Activated gamma-delta T cell (primary cell): ENCODE measurements at regions not wholly inside any gene's neighbourhood (a gene's known extent, or its start where the extent isn't known, plus 50 kb on each side); places are given as distances from the start of the nearest gene placed in this dataset.

Source experiments
- DNase-seq: peaks from one replicate; lab custom pipeline; 2025; lab: John Stamatoyannopoulos, UW

GRCh38 chr5:165076686-165077085 lies 1571.3 kb downstream of the MAT2B start:
- DNase-seq = no peak

GRCh38 chr5:165079389-165079788 lies 1574.0 kb downstream of the MAT2B start:
- no peak for DNase-seq

GRCh38 chr5:165083394-165083793 lies 1578.0 kb downstream of the MAT2B start:
- no peak for DNase-seq

- DNase-seq = no peak
Observed at GRCh38 chr5:165086465-165086864, 1581.0 kb downstream of the MAT2B start.

GRCh38 chr5:165094782-165095181 lies 1589.4 kb downstream of the MAT2B start:
- no peak for DNase-seq

GRCh38 chr5:165101709-165102108 lies 1596.3 kb downstream of the MAT2B start:
- no peak for DNase-seq

GRCh38 chr5:165104611-165105010 lies 1599.2 kb downstream of the MAT2B start:
- no peak for DNase-seq

- no peak for DNase-seq
Observed at GRCh38 chr5:165108809-165109208, 1603.4 kb downstream of the MAT2B start.

- no peak for DNase-seq
Observed at GRCh38 chr5:165119175-165119574, 1613.8 kb downstream of the MAT2B start.

GRCh38 chr5:165126598-165126997 lies 1621.2 kb downstream of the MAT2B start:
- DNase-seq = no peak

GRCh38 chr5:165127941-165128340 lies 1622.5 kb downstream of the MAT2B start:
- DNase-seq = no peak

GRCh38 chr5:165130656-165131055 lies 1625.2 kb downstream of the MAT2B start:
- DNase-seq = no peak

GRCh38 chr5:165134155-165134554 lies 1628.7 kb downstream of the MAT2B start:
- no peak for DNase-seq

GRCh38 chr5:165135565-165135964 lies 1630.1 kb downstream of the MAT2B start:
- no peak for DNase-seq

GRCh38 chr5:165137701-165138100 lies 1632.3 kb downstream of the MAT2B start:
- no peak for DNase-seq

GRCh38 chr5:165138236-165138635 lies 1632.8 kb downstream of the MAT2B start:
- no peak for DNase-seq

GRCh38 chr5:165139262-165139661 lies 1633.8 kb downstream of the MAT2B start:
- DNase-seq = no peak

GRCh38 chr5:165139721-165140120 lies 1634.3 kb downstream of the MAT2B start:
- DNase-seq = no peak

GRCh38 chr5:165143741-165144140 lies 1638.3 kb downstream of the MAT2B start:
- no peak for DNase-seq

- no peak for DNase-seq
Observed at GRCh38 chr5:165149431-165149830, 1644.0 kb downstream of the MAT2B start.

- DNase-seq = no peak
Observed at GRCh38 chr5:165152058-165152457, 1646.6 kb downstream of the MAT2B start.

GRCh38 chr5:165157219-165157618 lies 1651.8 kb downstream of the MAT2B start:
- no peak for DNase-seq

- DNase-seq = no peak
Observed at GRCh38 chr5:165161204-165161603, 1655.8 kb downstream of the MAT2B start.

- no peak for DNase-seq
Observed at GRCh38 chr5:165163861-165164260, 1658.4 kb downstream of the MAT2B start.

GRCh38 chr5:165173651-165174050 lies 1668.2 kb downstream of the MAT2B start:
- DNase-seq = no peak
